GM12878 (cell line): ENCODE measurements at regions not wholly inside any gene's neighbourhood (a gene's known extent, or its start where the extent isn't known, plus 50 kb on each side); places are given as distances from the start of the nearest gene placed in this dataset.

Experiments used
- ATAC-seq: fragments of 200-7000 bp; cut with Tn5 transposase; 3 replicates; pipeline ENCODE4 v1.9.1; 2020; ENCODE audit warnings: mild to moderate bottlenecking, moderate library complexity
- BruUV-seq: library from RNA; stranded (reverse); fragments of 400-500 nt; replicated peaks from 2 replicates; lab custom pipeline; 2021; lab: Mats Ljungman, UMichigan
- CTCF ChIA-PET: fragments of 300-600 bp; sonication (Branson Sonifier 250); formaldehyde crosslinking; extraction: SDS; loops from one replicate; lab custom pipeline; 2021; ENCODE audit warnings: inconsistent platforms; lab: Yijun Ruan, JAX
- POLR2A ChIA-PET: fragments of 350-600 bp; formaldehyde crosslinking; extraction: SDS; loops from one replicate; lab custom pipeline; 2021; ENCODE audit warnings: inconsistent platforms; lab: Charles Lee
- RAD21 ChIA-PET: fragments of 300-600 bp; sonication (Branson Sonifier 250); formaldehyde crosslinking; loops from one replicate; lab custom pipeline; 2023; ENCODE audit warnings: antibody characterized with exemption; ENCODE audit not compliant: unreplicated experiment; lab: Charles Lee
- SMC1A ChIA-PET: fragments of 300-600 bp; sonication (Branson Sonifier 250); formaldehyde crosslinking; loops from one replicate; lab custom pipeline; 2023; ENCODE audit not compliant: unreplicated experiment, uncharacterized antibody; lab: Charles Lee
- DNase-seq: peaks from one replicate; pipeline ENCODE4 v3.0.0-alpha.2; 2011; ENCODE audit warnings: low read depth, low spot score
- FAIRE-seq: peaks from 3 replicates; lab custom pipeline; 2011; peaks lifted over from hg19 to GRCh38; lab: Jason Lieb, UNC
- H2AFZ ChIP-seq: 2 replicates; pipeline ENCODE4 v1.6.0; 2011; ENCODE audit warnings: low read depth, low read length, control low read depth; ENCODE audit not compliant: control insufficient read depth
- H3K27ac ChIP-seq: 2 replicates; pipeline ENCODE4 v1.5.1; 2011; ENCODE audit warnings: control low read depth; ENCODE audit not compliant: control insufficient read depth, insufficient read depth
- H3K27me3 ChIP-seq, 2 experiments: replicated peaks in 1 of 2; 2 replicates each; pipeline versions ENCODE4 v1.6.0 to v1.6.1; 2011; ENCODE audit warnings: low read length in 1 of 2; ENCODE audit not compliant: control insufficient read depth in 2 of 2, insufficient read depth in 2 of 2
- H3K36me3 ChIP-seq, 2 experiments: 2 replicates each; pipeline ENCODE4 v1.5.1; 2011; ENCODE audit warnings: low read length in 1 of 2; ENCODE audit not compliant: control insufficient read depth in 2 of 2, insufficient read depth in 2 of 2
- H3K4me1 ChIP-seq: 2 replicates; pipeline ENCODE4 v1.6.1; 2011; ENCODE audit warnings: mild to moderate bottlenecking, low read length, moderate library complexity, mixed read lengths; ENCODE audit not compliant: control insufficient read depth, insufficient read depth
- H3K4me2 ChIP-seq: 2 replicates; pipeline ENCODE4 v1.6.0; 2011; ENCODE audit warnings: control low read depth; ENCODE audit not compliant: control insufficient read depth, insufficient read depth
- H3K4me3 ChIP-seq: fragments of 200-600 bp; sonication (generic); 2 replicates; pipeline ENCODE4 v1.5.1; 2016
- H3K79me2 ChIP-seq: 2 replicates; pipeline ENCODE4 v1.6.0; 2011; ENCODE audit warnings: low read length; ENCODE audit not compliant: control insufficient read depth, insufficient read depth
- H3K9ac ChIP-seq: 2 replicates; pipeline ENCODE4 v1.8.0; 2011; ENCODE audit warnings: low read length, control low read depth, mixed read lengths; ENCODE audit not compliant: control insufficient read depth, insufficient read depth
- H3K9me3 ChIP-seq: replicated peaks from 3 replicates; pipeline ENCODE4 v1.5.1; 2011; ENCODE audit warnings: mild to moderate bottlenecking, low read length; ENCODE audit not compliant: control insufficient read depth, insufficient read depth
- H4K20me1 ChIP-seq: 2 replicates; pipeline ENCODE4 v1.6.0; 2011; ENCODE audit not compliant: control insufficient read depth, insufficient read depth
- BMI1 ChIP-seq: fragments of 450-650 bp; IDR thresholded peaks from 2 replicates; pipeline ENCODE4 v1.6.1; 2016; ENCODE audit warnings: mild to moderate bottlenecking, moderate library complexity, borderline replicate concordance
- CBX3 ChIP-seq: fragments of 200-600 bp; sonication (generic); IDR thresholded peaks from 2 replicates; pipeline ENCODE4 v1.6.1; 2016; ENCODE audit warnings: low read depth, borderline replicate concordance
- E4F1 ChIP-seq: fragments of 450-650 bp; IDR thresholded peaks from 2 replicates; pipeline ENCODE4 v1.6.1; 2018; ENCODE audit warnings: borderline replicate concordance, mild to moderate bottlenecking; ENCODE audit not compliant: partially characterized antibody
- FOS ChIP-seq: IDR thresholded peaks from 3 replicates; pipeline ENCODE4 v1.6.1; 2011; ENCODE audit warnings: borderline replicate concordance; ENCODE audit not compliant: insufficient read length; ENCODE audit errors: extremely low read depth
- HDAC2 ChIP-seq: fragments of 200-600 bp; sonication (generic); IDR thresholded peaks from 2 replicates; pipeline ENCODE4 v1.6.1; 2017
- JUNB ChIP-seq: IDR thresholded peaks from 2 replicates; pipeline ENCODE4 v1.6.1; 2016; ENCODE audit warnings: antibody characterized with exemption, mild to moderate bottlenecking
- JUND ChIP-seq: IDR thresholded peaks from 2 replicates; pipeline ENCODE4 v1.6.1; 2012; ENCODE audit warnings: low read depth, mild to moderate bottlenecking, low read length, improper control_type of control experiment, moderate library complexity
- KLF5 ChIP-seq: fragments of 450-650 bp; IDR thresholded peaks from 2 replicates; pipeline ENCODE4 v1.6.1; 2014; ENCODE audit warnings: mild to moderate bottlenecking; ENCODE audit not compliant: partially characterized antibody
- RBBP5 ChIP-seq: fragments of 200-600 bp; sonication (generic); conservative IDR thresholded peaks from 2 replicates; pipeline ENCODE4 v1.6.1; 2016
- SPI1 ChIP-seq: IDR thresholded peaks from 2 replicates; pipeline ENCODE4 v1.6.1; 2011; ENCODE audit warnings: low read depth, mild to moderate bottlenecking, low read length, moderate library complexity, borderline replicate concordance; ENCODE audit not compliant: insufficient read depth
- TCF12 ChIP-seq: IDR thresholded peaks from 2 replicates; pipeline ENCODE4 v1.6.1; 2011; ENCODE audit warnings: low read depth, mild to moderate bottlenecking, low read length
- ZBTB11 ChIP-seq: fragments of 450-650 bp; formaldehyde crosslinking; IDR thresholded peaks from 2 replicates; pipeline ENCODE4 v1.5.0; 2022; ENCODE audit warnings: mild to moderate bottlenecking, missing genetic modification characterization
- ZNF207 ChIP-seq: fragments of 450-650 bp; IDR thresholded peaks from 2 replicates; pipeline ENCODE4 v1.6.1; 2014; ENCODE audit warnings: antibody characterized with exemption, mild to moderate bottlenecking, borderline replicate concordance
- WGBS: methylation state at CpG from one replicate; pipeline ENCODE4 v1.1.6; 2016; ENCODE audit warnings: low lambda C conversion rate; ENCODE audit not compliant: insufficient replicate concordance, insufficient coverage; ENCODE audit errors: missing lambda C conversion rate; 5-methylcytosine and 5-hydroxymethylcytosine counted together
- in situ Hi-C: fragments of 300-500 bp; cut with MboI; formaldehyde crosslinking; loops from 9 replicates; pipeline ENCODE4 v1.14.3; 2018; ENCODE audit warnings: mixed read lengths
- intact Hi-C: fragments of 100-400 bp; cut with micrococcal nuclease; formaldehyde crosslinking; loops from one replicate; pipeline ENCODE4 v1.14.2; 2022; ENCODE audit not compliant: unreplicated experiment

- ChIA-PET SMC1A (interaction anchor here (2.7 kb wide), 1 partner anchor 10 kb away, joined by 9 read pairs; no protein-coding TSS in a partner anchor), CTCF (interaction anchor here (2.3 kb wide), 1 partner anchor 15 kb away, joined by 13 read pairs; no protein-coding TSS in a partner anchor)
- FAIRE-seq, result no peak
Observed at GRCh38 chr15:62756995-62757360, 285.6 kb upstream of the TPM1 start.

More at GRCh38 chr15:62756995-62757360, 285.6 kb upstream of the TPM1 start:
- ChIA-PET RAD21 (no interaction called here), POLR2A (no interaction called here)
- H3K4me3 ChIP-seq, result no peak overlapping the region
- no peak overlapping the region for H2AFZ ChIP-seq
- H3K27me3 ChIP-seq, result peaks cover 0 to 3% of the 10 kb centered on the region in 2 experiments; a peak in 1 of 4 replicates
- H3K9me3 ChIP-seq, result no peaks in the 10 kb centered on the region
- DNase-seq, result no peak
- no peak for ATAC-seq
- no peaks in the 10 kb centered on the region for H3K4me1 ChIP-seq
- WGBS, result 18% methylated on average over 1 of the region's 1 CpG
- no peaks in the 10 kb centered on the region for H3K36me3 ChIP-seq
- H3K9ac ChIP-seq, result no peak overlapping the region
- intact Hi-C loops (no loop called here), in situ Hi-C loops (no loop called here)
- no peak overlapping the region for H3K27ac ChIP-seq
- no peaks in the 10 kb centered on the region; the same call in 1 of the 2 replicates for H4K20me1 ChIP-seq
- H3K79me2 ChIP-seq, result no peaks in the 10 kb centered on the region
- no peak overlapping the region for H3K4me2 ChIP-seq
- TF ChIP-seq ZNF207 (no peak), ZBTB11 (CRISPR knock-in tag) (no peak), JUND (no peak), KLF5 (no peak), BMI1 (no peak), RBBP5 (no peak), CBX3 (no peak), E4F1 (no peak), JUNB (no peak), FOS (no peak), TCF12 (no peak), SPI1 (no peak), HDAC2 (no peak)
- no TSS peak for BruUV-seq
